ENCODE measurements at regions not wholly inside any gene's neighbourhood (a gene's known extent, or its start where the extent isn't known, plus 50 kb on each side); places are given as distances from the start of the nearest gene placed in this dataset.

DNA sequence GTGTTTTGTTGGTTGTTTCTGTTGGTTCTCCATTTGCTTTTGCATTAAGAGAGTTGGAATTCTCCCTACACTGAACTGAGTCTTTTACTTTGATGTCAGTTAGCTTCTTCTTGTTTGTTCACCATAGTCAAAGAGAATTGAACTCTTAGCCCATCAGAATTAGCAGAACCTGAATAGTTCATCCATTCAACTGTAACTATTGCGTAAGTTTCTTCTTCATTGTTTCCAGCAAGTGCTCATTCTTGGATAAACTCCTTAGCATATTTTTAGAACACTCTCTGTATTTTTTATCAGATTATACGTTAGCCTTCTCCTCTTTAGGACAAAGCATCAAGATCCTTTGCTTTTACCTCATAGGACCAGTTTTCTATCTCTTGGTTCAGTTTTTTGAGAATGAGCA lies 128.4 kb upstream of the RAB11FIP2 start:
- DNase-seq = no peak

GRCh38 chr10:118173296-118173695 lies 126.6 kb upstream of the RAB11FIP2 start:
- DNase-seq = no peak

GRCh38 chr10:118171861-118172260 lies 125.1 kb upstream of the RAB11FIP2 start:
- no peak for DNase-seq

GRCh38 chr10:118167056-118167700 lies 120.4 kb upstream of the RAB11FIP2 start:
- DNase-seq = no peak

DNA sequence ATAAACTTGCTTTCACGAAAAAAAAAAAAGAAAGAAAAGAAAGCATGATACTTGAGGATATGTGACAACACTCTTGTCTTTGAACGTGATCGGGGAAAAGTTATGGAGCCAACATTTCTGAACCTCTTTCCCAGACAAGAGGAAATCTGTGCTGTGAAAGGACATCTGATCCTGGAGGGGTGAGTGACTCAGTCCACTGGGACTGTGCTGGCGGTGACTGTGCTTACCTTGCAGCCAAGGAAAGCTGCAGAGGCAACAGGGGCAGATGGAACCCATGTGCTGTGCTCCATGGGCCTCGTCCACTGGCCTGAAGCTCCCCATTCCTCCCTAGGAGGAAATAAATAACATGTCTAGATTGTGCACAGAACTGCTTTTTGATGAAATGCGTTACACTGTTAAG lies 116.5 kb upstream of the RAB11FIP2 start:
- no peak for DNase-seq

GRCh38 chr10:118161461-118162246 lies 114.9 kb upstream of the RAB11FIP2 start:
- DNase-seq = no peak

GRCh38 chr10:118153287-118153686 lies 106.5 kb upstream of the RAB11FIP2 start:
- DNase-seq = peak; percentile 3

DNA sequence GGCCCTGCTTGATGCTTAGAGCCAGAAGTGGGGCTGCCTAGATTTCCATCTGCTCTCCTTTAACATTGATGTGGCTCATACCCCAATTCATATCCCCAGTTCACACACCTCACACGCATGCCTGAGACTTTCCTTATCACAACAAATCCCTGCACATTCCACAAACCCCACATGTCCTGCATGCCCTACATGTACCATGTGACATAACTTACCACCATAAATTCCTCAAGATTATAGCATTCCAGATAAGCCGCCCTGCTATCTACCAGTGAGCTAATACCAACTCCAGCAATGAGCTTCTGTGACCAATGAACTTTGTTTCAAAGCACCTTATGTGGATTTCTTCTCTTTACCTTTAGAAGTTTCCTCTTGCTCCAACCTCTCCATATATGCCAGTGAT lies 104.7 kb upstream of the RAB11FIP2 start:
- DNase-seq = no peak

DNA sequence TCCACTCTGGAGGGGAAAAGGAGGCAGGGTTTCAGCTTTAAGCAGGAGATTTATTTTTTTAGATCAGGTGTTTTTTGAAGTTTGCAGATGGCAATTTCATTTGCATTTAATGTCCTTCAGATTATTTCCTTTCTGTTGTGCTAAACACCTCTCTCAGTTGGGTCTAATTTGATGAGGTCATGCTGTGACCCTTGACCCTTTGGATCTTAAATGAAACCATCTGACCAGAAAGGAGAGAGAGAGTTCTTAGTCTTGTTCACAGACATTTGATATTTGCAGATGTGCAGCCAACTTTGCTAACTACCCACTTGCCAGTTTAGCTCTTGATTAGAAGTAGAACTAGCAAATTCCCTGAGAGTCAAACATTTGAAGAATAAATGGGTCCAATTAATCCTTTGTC lies 101.5 kb upstream of the RAB11FIP2 start:
- no peak for DNase-seq

DNA sequence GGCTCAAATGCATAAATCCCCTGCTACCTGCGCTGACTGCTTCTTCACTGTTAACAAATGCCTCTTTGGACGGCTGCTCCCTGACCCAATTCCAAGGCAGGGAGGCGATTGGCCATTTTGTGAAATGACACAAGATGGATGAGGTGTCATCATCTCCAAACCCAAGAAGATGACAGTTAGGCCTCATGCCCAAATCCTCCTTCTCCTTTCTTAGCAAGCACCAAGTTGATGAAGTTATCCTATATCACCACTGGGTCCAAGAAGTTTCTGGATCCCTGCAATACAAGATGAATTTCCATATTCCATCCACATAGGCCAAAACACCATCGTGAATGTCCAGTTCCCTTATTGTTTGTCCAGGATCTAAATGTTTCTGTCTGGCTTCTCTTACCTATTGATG lies 98.5 kb upstream of the RAB11FIP2 start:
- no peak for DNase-seq

DNA sequence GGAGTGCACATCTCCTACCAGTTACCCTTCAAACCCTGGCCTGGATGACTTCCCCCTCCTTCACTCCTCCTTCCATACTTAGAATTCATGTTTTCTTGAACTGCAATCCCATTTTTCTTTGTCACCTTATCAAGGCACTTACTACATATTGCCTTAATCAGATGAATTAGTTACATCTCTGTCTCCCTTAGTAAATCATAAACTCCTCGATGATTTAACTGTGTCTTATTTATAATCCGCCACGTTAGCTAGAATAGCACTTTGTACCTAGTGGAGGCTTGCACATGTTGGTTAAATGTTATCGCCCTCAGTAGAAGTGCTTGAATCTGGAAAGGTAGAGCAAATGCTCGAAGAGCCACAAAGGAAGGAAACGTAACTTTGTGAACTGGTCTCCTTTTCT lies 94.7 kb upstream of the RAB11FIP2 start:
- DNase-seq = no peak

- no peak for DNase-seq
Measured at GRCh38 chr10:118139321-118139720, 92.6 kb upstream of the RAB11FIP2 start.

DNA sequence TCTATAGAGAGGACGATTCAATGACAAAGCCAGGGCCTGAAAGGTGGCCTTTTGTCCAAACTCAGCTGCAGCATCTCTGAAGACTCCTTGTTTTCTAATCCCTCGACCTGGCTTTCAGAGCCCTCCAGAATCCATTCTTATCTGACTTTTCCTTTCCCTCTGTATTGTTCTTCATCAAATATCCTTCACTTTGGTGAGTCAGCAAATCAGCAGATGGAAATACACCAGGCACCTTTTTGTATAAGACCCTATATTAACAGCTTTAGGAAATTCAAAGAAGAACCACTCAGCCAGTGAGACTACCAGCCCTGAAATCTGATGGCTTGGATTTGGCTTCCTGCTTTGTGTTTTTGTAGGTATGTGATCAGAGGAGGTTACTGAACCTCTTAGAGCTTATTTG lies 81.9 kb upstream of the RAB11FIP2 start:
- no peak for DNase-seq

GRCh38 chr10:118118716-118119115 lies 72.0 kb upstream of the RAB11FIP2 start:
- DNase-seq = no peak

GRCh38 chr10:118116715-118117449 lies 70.1 kb upstream of the RAB11FIP2 start:
- DNase-seq = no peak

GRCh38 chr10:118116362-118116714 lies 69.6 kb upstream of the RAB11FIP2 start:
- no peak for DNase-seq

DNA sequence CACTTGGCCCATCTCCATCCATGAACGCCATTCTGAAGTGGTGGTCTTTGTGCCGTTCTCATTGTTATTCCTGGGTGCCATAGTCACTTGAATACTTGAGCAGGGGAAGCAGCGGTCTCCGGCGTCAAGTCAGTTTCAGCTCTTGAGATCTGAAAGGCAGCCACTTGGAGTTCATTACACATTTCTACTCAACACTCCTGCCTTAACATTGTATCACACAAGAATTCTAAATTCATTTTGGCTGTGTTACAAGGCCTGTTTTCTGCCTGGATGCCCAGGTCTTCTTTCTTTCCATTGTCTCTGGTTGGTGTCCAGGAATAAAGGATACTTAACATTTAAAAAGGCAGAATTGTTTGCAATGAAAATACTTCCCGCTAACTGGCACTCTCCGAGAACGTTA lies 69.0 kb upstream of the RAB11FIP2 start:
- DNase-seq = no peak

- DNase-seq = no peak
Measured at GRCh38 chr10:118114992-118115391, 68.3 kb upstream of the RAB11FIP2 start.

DNA sequence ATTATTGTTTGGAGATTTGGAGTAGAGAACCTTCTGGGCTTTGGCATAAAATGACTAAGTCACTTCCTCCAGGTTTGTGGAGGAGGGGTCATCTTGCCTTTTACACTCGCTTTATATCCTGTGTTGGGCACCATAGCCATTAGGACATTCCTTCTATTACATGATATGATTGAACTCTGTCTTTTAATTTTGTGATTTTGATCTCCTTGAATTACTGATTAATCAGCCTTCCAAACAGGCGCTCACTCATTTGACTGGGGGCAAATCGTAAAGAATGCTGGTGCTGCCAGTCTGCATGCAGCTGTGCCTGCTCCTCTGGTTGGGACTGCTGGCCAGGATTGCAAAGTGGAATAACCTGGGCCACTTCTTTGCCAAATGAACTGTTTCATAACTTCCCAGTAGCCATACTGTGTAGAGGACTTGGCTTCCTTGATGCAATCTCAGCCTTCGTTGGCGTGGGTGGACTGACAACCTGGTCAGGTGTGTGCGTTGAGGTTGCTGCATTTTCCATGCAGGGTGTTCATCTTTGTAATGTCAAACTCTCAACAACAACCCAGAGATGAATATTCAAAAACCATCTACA lies 65.9 kb upstream of the RAB11FIP2 start:
- DNase-seq = no peak

DNA sequence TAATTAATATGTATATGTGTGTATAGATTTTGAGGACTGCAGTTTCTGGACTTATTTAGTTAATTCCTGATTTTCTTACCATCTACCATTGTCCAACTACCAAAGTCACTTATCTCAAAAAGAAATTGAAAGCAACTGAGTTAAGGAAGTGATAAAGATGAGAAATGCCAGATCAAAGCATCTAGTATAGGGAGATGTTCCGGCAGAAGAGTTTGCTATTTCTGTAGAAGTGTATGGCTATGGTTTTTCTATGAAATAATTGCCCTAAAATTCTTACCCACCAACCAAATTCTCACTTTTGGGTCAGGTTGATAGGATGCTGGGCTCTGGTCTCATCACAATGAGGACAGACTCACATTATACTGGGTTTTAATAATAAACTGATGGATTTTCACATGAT lies 64.0 kb upstream of the RAB11FIP2 start:
- no peak for DNase-seq

- no peak for DNase-seq
Measured at GRCh38 chr10:118108194-118109026, 61.7 kb upstream of the RAB11FIP2 start.

DNA sequence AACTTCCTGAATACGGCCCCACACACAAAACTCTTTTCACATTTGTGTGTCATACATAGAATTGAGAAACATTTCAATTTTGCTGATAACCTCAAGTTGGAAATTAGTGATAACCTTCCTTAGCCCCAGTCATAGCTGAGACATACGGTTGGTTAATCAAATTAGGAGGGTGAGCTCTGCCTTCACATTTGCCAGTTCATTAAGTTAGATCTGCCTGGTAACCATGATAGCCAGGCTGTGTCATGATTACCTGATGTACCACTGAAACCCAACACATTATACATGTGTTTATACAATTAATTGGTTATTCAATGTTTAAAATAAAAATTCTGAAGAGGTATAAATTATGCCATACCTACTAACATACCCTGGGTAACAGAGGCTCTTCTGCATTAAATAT lies 60.8 kb upstream of the RAB11FIP2 start:
- DNase-seq = no peak

DNA sequence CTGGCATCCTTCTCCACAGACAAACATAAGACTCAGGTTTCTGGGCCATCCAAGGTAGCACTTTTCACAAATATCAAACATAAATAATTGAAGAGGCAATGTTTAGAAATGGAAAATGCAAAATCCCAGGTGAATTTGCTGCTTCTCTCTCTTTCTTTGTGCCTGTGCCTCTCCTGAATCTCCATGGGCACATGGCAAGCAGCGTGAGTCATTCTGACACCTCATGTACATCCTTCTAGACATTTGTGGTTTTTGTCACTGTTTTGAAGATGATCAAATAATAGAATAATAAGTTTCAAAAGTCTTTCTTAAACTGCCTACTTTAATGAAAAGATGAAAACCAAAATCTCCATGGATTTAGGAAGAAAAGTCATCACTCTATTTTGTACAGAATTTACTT lies 60.3 kb upstream of the RAB11FIP2 start:
- DNase-seq = no peak

Measured in NCI-H345 (cell line).